PFSK-1 (cell line): ENCODE measurements at regions not wholly inside any gene's neighbourhood (a gene's known extent, or its start where the extent isn't known, plus 50 kb on each side); places are given as distances from the start of the nearest gene placed in this dataset.

ENCODE experiments used
- POLR2AphosphoS5 ChIP-seq: IDR thresholded peaks from 2 replicates; pipeline ENCODE4 v1.6.1; 2012; ENCODE audit warnings: low read depth, mild to moderate bottlenecking, control low read depth, low read length, moderate library complexity
- SIN3A ChIP-seq: IDR thresholded peaks from 2 replicates; pipeline ENCODE4 v1.6.1; 2012; ENCODE audit warnings: mild to moderate bottlenecking, low read length, moderate library complexity, borderline replicate concordance; ENCODE audit not compliant: insufficient read depth
- TAF1 ChIP-seq: IDR thresholded peaks from 2 replicates; pipeline ENCODE4 v1.6.1; 2012; ENCODE audit warnings: low read length, control low read depth, borderline replicate concordance; ENCODE audit not compliant: insufficient read depth
- TF ChIP-seq, protein P1 (sequence below), 2 experiments: IDR thresholded peaks; 2 replicates each; pipeline versions ENCODE4 v1.6.1 to v1.8.0; 2011 to 2012; ENCODE audit warnings: low read depth in 2 of 2, low read length in 2 of 2, control low read depth in 1 of 2, inconsistent platforms in 1 of 2, mild to moderate bottlenecking in 1 of 2, moderate library complexity in 1 of 2; ENCODE audit not compliant: insufficient read depth in 1 of 2

DNA sequence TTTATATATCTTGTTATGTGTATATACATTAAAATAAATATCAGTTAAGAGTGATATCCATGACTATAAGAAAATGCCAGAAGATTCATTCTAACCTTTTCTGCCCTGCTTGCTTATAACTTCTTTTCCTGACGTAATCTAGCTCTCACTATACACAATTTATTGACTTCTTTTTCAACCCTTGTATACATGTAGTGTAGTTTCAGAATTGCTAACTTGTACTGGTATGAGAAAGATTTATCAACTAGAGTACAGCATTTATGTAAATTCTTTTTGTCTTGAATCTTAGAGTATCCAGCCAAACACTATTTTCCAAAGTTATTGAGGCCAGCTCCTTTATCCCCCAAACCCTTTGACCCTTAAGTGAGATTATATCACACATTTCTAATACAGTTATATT is 798.0 kb upstream of the RAB6C start:
- TF ChIP-seq POLR2AphosphoS5, result no peak
- TF ChIP-seq, protein P1, sequence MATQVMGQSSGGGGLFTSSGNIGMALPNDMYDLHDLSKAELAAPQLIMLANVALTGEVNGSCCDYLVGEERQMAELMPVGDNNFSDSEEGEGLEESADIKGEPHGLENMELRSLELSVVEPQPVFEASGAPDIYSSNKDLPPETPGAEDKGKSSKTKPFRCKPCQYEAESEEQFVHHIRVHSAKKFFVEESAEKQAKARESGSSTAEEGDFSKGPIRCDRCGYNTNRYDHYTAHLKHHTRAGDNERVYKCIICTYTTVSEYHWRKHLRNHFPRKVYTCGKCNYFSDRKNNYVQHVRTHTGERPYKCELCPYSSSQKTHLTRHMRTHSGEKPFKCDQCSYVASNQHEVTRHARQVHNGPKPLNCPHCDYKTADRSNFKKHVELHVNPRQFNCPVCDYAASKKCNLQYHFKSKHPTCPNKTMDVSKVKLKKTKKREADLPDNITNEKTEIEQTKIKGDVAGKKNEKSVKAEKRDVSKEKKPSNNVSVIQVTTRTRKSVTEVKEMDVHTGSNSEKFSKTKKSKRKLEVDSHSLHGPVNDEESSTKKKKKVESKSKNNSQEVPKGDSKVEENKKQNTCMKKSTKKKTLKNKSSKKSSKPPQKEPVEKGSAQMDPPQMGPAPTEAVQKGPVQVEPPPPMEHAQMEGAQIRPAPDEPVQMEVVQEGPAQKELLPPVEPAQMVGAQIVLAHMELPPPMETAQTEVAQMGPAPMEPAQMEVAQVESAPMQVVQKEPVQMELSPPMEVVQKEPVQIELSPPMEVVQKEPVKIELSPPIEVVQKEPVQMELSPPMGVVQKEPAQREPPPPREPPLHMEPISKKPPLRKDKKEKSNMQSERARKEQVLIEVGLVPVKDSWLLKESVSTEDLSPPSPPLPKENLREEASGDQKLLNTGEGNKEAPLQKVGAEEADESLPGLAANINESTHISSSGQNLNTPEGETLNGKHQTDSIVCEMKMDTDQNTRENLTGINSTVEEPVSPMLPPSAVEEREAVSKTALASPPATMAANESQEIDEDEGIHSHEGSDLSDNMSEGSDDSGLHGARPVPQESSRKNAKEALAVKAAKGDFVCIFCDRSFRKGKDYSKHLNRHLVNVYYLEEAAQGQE (IDR thresholded peaks at IDR 0.05; ENCODE audit: insufficient read depth in 1 of 2, low read depth in 2 of 2, low read length in 2 of 2), result no peak
- TF ChIP-seq TAF1, result no peak
- no peak for TF ChIP-seq SIN3A
